A172 (cell line): ENCODE measurements at regions not wholly inside any gene's neighbourhood (a gene's known extent, or its start where the extent isn't known, plus 50 kb on each side); places are given as distances from the start of the nearest gene placed in this dataset.

Source experiments
- DNase-seq: peaks from one replicate; pipeline ENCODE4 v3.0.0-alpha.2; 2015; ENCODE audit warnings: low spot score

DNA sequence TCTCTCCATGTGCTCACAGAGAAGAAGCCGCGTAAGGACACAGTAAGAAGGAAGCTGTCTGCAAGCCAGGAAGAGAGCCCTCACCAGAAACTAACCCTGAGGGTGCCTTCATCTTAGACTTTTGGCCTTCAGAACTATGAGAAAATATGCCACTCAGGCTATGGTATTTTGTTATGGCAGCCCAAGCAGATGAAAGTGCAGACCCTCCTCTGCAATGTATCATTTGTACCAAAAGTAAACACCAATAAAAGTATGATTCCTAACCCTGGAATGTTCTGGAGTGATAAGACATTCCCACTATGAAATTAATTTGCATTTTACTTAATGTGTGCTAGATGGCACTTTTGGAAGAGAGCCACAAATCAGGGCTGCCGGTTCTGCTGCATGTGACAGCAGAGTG, 594.3 kb downstream of the UTRN start:
- DNase-seq: peak; percentile 3

DNA sequence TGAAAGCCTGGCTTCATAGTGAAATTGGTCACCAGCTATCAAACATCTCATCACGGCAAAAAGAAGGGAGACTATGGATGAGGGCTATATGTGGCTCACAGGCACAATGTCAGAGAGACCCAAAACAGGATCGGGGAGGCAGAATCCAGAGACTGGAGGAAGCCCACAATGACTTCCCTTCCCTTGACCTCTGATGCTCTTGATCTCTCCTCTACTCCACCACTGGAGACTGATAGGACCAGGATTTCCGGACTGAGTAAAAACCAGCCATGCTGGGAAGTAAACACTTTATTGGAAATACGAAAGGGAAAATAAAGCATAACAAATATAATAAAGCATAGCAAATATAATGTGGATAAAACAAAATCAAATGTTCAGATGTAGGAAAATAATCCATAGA, 597.3 kb downstream of the UTRN start:
- DNase-seq: no peak

DNA sequence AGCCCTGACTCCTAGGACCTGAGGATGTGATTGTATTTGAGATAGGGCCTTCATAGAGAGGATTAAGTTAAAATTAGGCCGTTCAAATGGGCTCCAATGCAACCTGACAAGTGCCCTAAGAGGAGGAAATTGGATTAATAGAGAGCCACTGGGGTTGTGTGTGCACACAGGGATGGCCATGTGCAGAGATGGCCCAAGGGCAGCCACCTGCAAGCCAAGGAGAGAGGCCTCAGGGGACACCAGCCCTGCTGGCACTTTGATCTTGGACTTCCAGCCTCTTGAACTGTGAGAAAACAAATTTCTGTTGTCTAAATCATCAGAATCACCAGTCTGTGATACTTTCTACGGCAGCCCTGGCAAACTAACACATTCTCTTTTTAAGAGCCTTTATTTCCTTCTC, 598.8 kb downstream of the UTRN start:
- no peak for DNase-seq

DNA sequence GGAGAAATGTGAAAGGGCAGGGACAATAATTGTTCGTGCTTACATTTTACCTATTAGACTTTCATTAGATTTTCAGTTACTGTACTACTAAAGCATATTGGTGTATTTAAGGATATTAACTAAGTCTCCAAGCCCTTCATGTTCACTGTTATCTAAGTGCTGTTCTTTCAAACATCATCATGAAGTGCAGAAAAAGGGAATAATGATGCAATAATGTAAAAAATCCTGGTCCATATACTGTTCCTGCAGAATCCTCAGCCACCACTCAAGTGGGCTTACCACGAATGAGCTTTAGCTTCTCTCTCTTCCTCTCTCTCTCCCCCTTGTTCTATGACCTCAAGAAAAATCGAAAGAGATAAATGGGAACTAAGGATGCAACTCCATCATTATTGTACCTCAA, 600.7 kb downstream of the UTRN start:
- DNase-seq: no peak

DNA sequence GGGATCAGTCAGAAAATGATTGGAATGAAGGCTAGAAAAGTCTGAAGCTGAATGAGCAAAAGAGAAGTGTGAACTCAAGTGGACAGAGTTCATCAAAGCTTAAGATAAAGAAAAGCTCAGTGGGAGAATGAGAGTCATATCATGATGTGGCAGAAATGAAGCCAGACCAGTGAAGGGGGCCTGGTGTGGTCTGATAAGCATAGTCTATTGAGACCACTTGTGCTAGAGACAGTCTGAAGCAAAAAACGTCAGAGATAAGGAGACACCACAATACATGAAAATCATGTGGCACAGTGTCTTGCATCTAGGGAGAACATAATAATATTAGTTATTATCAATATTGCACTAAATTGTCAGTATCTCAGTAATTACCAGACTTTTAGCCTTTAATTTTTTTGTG, 601.5 kb downstream of the UTRN start:
- no peak for DNase-seq

DNA sequence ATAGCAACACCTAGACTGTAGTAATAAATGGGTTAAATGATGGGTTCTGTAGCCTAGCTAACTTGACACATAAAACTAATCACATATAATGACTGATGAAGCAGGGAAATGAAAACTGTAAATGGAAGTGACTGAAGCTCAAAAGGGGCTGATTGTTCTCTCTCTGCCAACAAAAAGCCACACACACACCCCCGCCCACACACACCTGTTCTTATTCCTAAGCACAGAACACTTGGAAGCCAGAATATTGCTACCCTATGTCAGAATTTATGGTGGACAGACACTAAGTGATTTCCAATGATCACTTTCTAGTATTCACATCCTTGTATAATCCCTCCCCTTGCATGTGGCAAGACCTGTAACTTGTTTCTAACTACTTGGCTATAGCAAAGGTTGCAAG, 603.5 kb downstream of the UTRN start:
- DNase-seq: no peak

DNA sequence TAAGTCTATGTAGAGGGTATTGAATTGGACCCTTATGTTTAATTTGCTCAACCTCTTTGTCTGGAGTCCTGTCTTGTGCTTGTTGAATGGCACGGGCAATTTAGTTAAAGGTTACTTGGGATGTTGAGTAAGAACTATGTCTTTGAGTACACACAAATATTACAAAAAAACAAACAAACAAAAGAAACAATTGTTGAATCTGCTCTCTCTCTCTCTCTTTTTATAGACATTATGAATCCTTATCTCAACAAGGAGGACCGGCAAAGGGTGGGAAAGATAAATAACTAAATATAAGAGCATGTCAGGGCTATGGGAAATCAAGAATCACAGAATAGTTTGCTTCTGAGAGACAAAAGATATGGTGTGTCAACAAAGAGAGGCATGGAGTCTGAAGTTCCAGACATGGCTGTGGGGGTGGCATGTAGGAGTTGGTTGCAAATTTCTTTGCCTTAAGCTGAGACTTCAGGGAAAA, 608.6 kb downstream of the UTRN start:
- no peak for DNase-seq

DNA sequence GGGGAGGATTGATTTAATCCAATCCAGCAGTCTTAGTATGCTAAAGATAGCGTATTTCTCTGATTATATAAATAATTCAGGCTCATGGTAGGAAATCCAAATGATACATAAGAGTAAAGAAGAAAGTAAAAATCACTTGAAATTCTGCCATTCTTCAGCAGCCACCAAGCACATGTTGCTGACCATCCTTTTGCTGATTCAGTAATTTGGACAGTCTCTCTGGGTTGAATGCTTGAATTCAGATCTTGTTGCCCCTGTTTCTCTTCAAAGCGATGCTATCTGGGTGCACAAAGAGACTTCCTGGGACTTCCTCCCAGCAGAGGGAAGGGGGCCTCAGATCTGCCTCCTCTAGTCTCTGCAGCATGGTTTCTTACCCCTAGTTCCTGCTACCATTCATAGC, 609.1 kb downstream of the UTRN start:
- no peak for DNase-seq

DNA sequence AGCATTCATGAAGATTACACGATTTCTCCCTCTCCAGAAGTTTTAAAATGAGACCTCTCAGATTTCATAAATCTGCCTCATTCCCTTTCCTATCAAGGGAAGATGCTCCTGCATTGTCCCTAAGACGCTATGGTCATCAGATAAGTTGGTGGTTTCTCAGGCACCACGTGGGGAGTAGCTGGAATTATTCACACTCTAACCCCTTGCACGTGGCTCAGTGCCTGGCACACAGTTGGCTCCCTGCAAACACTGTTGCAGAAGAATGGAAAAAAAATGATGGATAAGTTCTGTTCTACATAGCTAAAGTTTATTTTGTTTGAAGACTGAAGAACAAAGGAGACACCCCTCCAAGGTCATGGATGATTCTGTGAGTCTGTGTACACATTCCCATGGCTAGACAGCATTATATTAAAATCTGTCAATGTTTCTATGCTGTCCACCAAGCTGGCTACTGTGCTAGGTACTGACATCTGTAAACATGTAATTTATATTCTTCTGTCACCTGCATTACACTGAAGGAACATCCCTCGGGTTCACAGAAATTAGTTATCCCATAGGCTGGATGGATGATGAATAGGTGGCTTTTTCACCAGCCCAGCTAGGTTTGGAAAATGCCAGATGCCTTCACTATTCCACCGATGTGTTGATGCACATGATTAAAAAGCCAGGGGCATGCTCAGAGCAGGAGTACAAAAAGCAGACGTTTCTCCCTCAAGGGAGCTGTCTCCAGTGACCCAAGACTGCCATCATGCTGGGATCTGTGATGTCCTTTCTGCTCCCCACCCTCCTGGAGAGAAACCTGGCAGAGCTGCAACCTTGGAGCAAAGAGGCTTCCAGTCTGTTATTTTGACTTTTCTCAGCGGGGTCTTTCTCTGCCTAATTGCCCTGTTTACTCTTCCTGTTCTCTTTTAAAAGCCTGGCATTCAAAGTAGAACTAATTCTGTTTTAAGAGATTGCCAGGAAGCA, 610.5 kb downstream of the UTRN start:
- no peak for DNase-seq

DNA sequence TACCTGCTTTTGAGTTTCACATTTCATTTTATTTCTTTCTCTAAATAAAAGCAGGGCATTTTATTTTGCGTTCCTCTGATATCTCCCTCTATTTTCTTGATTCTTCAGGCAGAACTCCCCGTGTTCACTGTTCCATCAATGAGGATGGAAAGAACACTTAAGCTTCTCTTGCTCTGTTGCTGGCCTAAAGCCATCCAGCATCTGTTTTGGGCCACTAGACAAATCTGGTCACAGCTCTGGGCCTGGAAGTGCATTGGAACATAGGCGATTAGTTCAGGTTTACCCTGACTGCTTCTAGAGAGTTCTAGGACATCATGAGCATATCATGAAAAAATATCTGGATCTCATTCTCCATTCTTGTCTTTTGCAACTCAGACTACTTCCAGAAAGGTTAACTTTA, 611.2 kb downstream of the UTRN start:
- DNase-seq: no peak

DNA sequence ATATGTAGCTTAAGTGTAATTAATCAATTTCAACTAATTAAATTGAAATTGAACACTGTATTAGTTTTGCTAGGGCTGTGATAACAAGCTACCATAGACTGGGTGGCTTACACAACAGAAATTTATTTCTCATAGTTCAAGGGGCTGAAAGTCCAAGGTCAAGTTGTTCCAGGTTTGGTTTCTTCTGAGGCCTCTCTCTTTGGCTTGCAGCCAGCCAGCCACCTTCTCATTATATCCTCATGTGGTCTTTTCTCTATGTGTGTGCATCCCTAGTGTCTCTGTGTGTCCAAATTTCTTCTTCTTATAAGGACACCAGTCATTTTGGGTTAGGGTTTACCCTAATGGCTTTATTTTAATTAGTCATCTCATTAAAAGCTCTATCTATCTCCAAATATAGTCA, 611.7 kb downstream of the UTRN start:
- DNase-seq: peak; percentile 6

DNA sequence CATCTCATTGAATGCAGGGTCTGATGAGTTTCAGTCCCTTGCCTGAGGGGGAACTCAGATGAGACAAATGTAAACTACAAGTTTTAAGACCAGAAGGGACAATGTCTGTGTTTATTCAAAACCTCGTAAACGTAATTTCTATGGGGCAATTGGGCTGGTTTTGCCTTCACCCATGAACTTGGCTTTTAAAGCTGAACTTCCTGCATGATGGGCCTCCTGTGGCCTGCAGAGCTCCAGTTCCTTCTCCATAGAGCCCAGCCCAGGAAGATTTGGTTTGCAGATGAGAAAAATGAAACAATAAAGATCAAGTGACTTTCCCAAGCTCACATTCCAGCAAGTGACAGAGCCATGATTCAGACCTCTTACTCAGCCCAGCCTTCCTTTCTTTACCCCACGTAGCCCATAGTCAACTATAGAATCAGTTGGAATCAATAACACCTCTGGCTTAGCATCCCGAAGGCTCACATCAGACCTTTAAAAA, 612.3 kb downstream of the UTRN start:
- DNase-seq: peak; percentile 91

DNA sequence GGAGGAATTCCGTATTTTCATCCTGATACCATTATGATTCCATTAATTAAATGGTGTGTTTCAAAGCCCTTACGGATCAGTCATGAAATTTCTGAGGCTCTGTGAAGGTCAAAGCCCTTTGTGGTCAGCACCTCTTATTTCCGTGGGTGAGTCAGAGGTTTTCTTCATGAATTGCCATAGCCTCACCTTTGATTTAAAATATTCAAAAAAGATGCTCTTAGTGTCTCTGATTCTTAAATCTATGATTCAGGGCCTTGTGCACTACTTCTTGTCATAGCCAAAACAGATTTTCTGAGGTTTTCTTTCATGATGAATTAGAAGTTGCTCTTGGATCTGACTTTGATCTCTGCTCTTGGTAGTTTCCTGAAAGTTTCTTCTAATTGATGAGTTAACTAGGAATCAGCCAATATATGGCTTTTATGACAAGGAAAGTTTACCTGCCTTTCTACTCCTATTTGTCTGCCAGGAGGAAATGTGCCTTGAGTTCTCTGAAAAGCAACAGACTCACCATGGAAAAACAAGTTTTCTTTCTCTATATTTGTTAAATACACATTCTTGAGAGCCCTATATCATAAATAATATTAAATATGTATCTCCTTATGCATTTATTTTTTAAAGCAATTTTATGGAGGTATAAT, 613.0 kb downstream of the UTRN start:
- peak; percentile 83 for DNase-seq

DNA sequence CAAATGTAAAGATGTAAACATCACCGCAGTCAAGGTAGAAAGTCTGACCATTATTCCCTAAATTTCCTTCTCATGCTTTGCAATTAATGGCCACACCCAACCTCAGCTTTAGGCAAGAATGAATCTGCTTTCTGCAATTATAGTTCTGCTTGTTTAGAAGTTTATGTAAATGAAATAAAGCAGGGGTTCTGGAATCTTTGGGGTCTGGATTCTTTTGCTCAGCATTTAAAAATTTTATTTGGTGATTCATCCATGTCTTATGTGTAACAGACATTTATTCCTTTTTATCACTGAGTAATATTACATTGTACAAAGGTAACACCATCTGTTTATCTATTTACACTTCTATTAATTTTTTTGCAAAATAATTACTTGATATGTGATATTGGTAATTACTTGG, 613.6 kb downstream of the UTRN start:
- peak; percentile 1 for DNase-seq

DNA sequence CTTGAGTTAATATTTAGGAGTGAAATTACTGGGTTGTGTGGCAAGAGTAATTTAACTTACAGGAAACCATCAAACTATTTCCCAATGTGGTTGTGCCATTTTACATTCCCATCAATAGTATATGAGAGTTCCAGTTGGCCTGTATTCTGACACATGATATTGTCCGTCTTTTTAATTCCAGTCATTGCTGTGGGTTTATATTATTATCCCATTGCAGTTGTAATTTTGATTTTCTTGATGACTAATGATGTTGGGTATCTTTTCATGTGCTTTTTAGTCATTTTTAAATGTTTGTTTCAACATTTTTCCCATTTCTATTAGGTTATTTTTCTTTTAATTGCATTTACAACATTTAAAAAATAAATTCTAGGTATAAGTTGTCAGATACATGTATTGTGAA, 614.0 kb downstream of the UTRN start:
- peak; percentile 32 for DNase-seq

DNA sequence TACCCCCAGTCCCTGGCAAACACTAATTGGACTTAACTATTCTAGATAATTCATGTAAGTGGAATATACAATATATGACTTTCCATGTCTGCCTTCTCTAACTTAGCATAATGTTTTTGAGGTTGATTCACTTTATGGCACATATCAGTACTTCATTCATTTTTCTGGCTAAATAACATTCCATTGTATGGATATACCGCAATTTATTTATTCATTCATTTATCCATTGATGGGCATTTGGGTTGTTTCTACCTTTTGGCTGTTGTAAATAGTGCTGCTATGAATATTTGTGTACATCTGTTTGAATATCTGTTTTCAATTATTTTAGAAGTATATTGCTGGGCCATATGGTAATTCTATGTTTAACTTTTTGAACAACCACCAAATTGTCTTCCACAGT, 616.3 kb downstream of the UTRN start:
- DNase-seq: no peak

DNA sequence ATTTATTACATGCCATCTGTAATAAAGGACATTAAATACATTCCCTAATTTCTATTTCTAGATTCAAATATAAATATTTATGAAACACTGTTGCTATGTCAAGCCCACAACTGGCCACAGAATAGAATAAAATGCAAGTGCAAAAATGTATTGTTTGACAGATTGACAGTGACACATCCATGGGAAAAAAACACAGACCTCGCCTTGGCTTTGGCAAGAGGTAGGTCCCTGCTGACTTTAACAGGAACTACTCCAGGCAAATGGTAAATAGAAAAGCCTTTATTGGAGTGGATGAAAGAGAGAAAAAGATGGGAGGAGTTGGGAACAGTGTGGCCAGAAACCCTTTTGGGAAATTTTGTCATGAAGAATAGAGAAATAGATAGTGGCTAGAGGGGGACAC, 622.9 kb downstream of the UTRN start:
- no peak for DNase-seq

DNA sequence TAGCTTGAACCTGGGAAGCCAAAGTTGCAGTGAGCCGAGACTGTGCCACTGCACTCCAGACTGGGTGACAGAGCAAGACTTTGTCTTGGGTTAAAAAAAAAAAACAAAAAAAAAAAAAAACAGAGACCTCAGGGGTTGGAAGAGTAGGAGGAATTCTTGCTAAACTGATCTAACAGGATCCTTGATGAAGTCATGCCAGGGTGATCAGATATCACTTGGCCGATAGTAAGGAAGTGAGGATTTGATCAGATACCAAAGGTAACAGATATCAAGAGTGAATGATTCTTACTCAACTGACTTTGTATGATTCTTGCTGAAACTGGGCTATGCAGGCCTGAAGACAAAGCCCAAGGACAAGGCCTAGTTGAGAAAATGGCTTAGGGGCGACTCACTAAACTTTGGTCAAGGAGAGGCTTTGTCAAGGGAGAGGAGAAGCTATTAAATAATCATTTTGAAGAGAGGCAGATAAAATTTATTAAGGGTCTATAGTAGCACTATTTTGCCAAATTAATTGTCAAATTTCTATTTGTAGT, 624.7 kb downstream of the UTRN start:
- no peak for DNase-seq

DNA sequence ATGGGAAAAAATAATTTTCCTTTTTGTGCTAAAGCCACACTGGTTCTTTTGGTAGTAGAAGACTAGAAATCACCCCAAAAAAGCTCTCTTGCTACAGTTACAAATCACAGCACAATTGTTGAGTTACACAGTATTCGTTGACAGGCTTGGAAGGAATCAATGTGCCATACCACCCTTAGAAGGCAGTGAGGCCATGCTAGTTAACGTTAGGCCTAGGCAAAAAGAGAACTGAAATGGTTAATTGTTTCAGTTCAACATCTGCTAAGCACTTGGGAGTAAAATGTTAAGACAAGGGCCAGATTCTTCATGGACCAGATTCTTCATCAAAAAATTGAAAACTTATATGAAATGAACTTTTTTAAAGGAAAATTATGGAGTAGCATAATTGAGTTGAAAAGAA, 626.2 kb downstream of the UTRN start:
- no peak for DNase-seq

DNA sequence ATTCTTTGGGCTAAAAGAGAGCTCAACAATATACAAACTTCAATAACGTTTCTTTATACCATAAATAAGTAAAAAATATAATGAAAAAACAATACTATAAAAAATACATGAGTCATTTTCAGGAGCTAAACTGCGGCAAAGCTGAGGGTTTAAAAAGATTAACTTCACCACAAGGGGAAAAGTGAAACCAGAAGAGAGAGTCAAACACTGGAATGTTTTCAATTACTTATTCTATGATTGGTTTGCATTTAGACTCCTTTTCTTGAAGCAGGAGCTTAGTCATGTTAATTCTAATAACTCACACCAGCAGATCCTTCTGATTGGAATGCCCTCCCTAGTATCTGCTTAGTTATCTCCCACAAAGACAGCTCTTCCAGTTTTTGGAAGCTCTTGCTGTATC, 627.3 kb downstream of the UTRN start:
- peak; percentile 78 for DNase-seq

DNA sequence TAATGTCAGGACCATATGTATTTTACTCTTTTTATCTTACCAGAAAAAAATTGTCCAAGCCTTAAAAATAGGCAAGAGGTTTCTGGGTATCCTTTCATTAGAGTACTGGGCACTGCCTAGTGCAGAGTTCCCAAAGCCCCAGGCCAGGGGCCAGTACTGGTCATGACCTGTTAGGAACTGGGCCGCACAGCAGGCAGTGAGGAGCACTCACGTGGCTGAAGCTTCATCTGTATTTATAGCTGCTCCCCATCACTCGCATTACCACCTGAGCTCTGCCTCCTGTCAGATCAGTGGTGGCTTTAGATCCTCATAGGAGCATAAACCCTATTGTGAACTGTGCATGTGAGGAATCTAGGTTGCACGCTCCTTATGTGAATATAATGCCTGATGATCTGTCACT, 632.9 kb downstream of the UTRN start:
- no peak for DNase-seq

DNA sequence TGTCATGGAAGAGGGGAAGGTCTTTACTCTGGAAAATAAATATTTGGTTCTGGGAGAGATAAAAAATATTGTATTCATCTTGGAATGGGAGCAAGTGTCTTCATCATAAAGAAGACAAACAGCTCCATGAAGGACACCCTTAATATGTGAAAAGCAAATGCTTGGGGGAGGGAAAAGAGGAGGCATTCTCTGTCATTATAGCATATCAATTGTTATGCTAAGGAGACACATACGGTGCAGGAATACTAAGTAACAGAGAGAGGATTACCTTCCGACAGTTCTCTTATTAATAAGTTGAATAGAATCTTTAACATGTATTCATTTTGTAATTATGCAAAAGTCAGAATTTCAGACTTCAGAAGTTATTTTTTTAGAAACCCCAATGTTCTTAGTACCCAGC, 634.4 kb downstream of the UTRN start:
- no peak for DNase-seq

DNA sequence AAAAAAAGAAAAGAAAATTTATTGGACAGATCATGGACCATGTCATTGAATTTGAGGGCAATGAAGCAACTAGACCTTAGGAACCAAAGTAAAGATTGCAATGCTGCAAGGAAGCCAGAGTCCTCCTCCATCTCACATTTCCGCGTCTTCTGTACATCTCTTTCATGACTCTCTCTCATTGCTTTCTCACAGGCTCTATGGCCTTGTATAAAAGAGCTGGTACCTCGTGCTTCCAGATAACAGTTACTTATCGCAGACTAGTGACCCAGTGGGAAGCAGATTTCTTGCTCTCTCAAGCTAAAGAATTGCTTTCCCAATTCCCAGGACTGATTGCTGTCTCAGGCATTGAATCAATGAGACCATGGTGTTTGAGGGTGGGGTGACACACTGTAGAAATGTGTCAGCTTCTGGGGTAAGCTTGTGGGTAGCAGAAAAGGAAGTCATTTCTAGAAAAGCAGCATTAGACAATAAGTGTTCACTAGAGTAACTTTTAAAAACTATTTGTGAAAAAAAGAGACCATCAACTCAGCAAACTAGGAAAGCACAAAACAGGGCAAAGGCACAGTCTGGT, 635.3 kb downstream of the UTRN start:
- no peak for DNase-seq
